MCF 10A (cell line): ENCODE measurements at regions not wholly inside any gene's neighbourhood (a gene's known extent, or its start where the extent isn't known, plus 50 kb on each side); places are given as distances from the start of the nearest gene placed in this dataset.
A peak's percentile ranks its signal among the peaks of the same experiment; 100 is the strongest.

Source experiments
- BruUV-seq: library from RNA; stranded (reverse); fragments of 400-500 nt; replicated peaks from 2 replicates; lab custom pipeline; 2021; lab: Mats Ljungman, UMichigan
- CTCF ChIA-PET: fragments of 300-600 bp; sonication (Branson Sonifier 250); formaldehyde crosslinking; extraction: SDS; loops from one replicate; lab custom pipeline; 2021; ENCODE audit warnings: antibody characterized with exemption, inconsistent platforms; lab: Yijun Ruan, JAX
- POLR2A ChIA-PET: fragments of 300-600, 350-650 bp; sonication (Branson Sonifier 250); formaldehyde crosslinking; extraction: SDS; loops from one replicate; lab custom pipeline; 2020; ENCODE audit warnings: antibody characterized with exemption, inconsistent platforms; lab: Yijun Ruan, JAX
- DNase-seq: peaks from one replicate; pipeline ENCODE4 v3.0.0-alpha.2; 2018; ENCODE audit not compliant: unreplicated experiment
- H3K27ac Mint-ChIP-seq: one replicate; pipeline ENCODE4 v1.8.0; 2022; ENCODE audit warnings: mild to moderate bottlenecking, low read depth, mixed read lengths; ENCODE audit not compliant: unreplicated experiment
- H3K27me3 Mint-ChIP-seq: one replicate; pipeline ENCODE4 v1.8.0; 2022; ENCODE audit warnings: mixed read lengths; ENCODE audit not compliant: insufficient read depth, unreplicated experiment
- H3K36me3 Mint-ChIP-seq: one replicate; pipeline ENCODE4 v1.8.0; 2022; ENCODE audit warnings: mild to moderate bottlenecking, moderate library complexity, mixed read lengths; ENCODE audit not compliant: insufficient read depth, unreplicated experiment
- H3K4me1 Mint-ChIP-seq: one replicate; pipeline ENCODE4 v1.8.0; 2022; ENCODE audit warnings: mixed read lengths; ENCODE audit not compliant: insufficient read depth, unreplicated experiment
- H3K4me3 Mint-ChIP-seq: one replicate; pipeline ENCODE4 v1.8.0; 2022; ENCODE audit warnings: mild to moderate bottlenecking, moderate library complexity, mixed read lengths; ENCODE audit not compliant: unreplicated experiment
- H3K9me3 Mint-ChIP-seq: one replicate; pipeline ENCODE4 v1.8.0; 2022; ENCODE audit warnings: mixed read lengths; ENCODE audit not compliant: unreplicated experiment
- CTCF ChIP-seq: fragments of 200-600 bp; IDR thresholded peaks from one replicate; pipeline ENCODE4 v1.8.0; 2022; ENCODE audit warnings: antibody characterized with exemption, mild to moderate bottlenecking; ENCODE audit not compliant: unreplicated experiment
- intact Hi-C: fragments of 100-400 bp; cut with micrococcal nuclease; formaldehyde crosslinking; loops from 2 replicates; pipeline ENCODE4 v1.14.1; 2022

DNA sequence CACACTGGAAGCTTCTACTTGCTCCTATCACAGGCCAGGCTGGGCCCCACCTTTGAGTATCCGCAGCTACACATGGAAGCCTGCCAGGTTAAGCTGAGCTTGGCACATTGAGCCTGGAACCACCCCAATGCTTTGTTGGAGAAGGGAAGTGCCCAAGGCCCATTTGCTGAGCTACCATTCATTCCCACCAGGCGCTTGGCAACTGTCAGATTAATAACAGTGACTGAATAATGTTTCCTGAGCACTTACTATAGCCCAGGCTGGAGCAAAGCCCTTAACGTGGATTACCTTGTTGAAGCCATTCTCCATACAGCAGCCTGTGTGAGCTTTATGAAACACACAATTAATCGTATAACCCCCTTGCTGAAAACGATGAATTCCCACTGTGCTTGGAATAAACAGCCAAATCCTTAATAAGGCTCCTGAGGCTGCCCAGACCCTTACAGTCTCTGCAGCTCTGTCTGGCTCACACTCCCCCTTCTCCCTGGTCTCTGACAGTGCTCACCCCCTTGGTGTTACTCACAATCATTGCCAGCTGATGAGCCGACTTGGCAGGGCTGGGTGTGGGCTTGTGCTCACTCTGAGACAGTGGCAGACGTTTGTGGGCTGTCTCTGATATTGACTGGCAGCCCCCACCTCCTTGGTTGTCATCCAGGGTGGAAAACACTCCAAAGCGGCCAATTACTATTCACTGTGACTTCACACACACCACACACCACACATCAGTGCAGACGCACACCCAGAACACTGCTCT lies 357.1 kb downstream of the MAFB start:
- no peak overlapping the region for H3K27ac Mint-ChIP-seq
- no peaks in the 10 kb centered on the region for H3K9me3 Mint-ChIP-seq
- TF ChIP-seq CTCF, result no peak
- BruUV-seq, result no TSS peak
- peaks cover 8% of the 10 kb centered on the region for H3K4me1 Mint-ChIP-seq
- peak; percentile 86 for DNase-seq
- H3K36me3 Mint-ChIP-seq, result no peaks in the 10 kb centered on the region
- H3K27me3 Mint-ChIP-seq, result peaks cover 10% of the 10 kb centered on the region
- POLR2A ChIA-PET, result interaction anchor here (0.6 kb wide), 1 partner anchor 67 kb away, joined by 3 read pairs; no protein-coding TSS in a partner anchor
- CTCF ChIA-PET, result interaction anchor here (0.5 to 0.9 kb wide), 2 partner anchors 24 to 81 kb away, joined by 3 to 4 read pairs; no protein-coding TSS in a partner anchor
- no peak overlapping the region for H3K4me3 Mint-ChIP-seq
- intact Hi-C loops, result no loop called here

DNA sequence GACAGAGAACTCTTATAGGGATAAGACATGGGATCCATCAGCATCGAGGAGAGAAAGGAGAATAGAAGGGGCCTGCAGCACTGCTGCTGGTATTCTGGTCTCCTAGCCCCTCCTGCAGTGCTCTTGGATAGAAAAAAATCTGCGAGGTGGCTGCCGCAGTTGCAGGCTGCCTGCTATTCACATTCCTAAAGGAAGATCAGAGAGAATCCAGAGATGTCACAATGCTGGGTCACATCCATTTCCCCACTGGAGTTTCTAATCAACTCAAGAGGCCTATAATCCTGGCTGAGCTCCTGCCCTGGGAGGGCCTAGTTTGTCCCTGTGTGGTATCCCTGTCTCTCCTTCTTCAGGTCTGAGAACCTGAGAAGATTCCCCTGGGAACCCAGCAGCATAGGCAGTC lies 357.8 kb downstream of the MAFB start:
- CTCF ChIA-PET, result interaction anchor here (0.7 to 1.9 kb wide), 2 partner anchors 34 to 207 kb away, joined by 3 to 5 read pairs; no protein-coding TSS in a partner anchor
- DNase-seq, result no peak
- Mint-ChIP-seq H3K4me1 (peaks cover 13% of the 10 kb centered on the region), H3K9me3 (no peaks in the 10 kb centered on the region), H3K27me3 (peaks cover 9% of the 10 kb centered on the region), H3K4me3 (no peak overlapping the region), H3K36me3 (no peaks in the 10 kb centered on the region), H3K27ac (no peak overlapping the region)
- BruUV-seq, result no TSS peak
- POLR2A ChIA-PET, result interaction anchor here (0.6 kb wide), 1 partner anchor 67 kb away, joined by 3 read pairs; no protein-coding TSS in a partner anchor
- intact Hi-C loops, result no loop called here
- no peak for TF ChIP-seq CTCF

DNA sequence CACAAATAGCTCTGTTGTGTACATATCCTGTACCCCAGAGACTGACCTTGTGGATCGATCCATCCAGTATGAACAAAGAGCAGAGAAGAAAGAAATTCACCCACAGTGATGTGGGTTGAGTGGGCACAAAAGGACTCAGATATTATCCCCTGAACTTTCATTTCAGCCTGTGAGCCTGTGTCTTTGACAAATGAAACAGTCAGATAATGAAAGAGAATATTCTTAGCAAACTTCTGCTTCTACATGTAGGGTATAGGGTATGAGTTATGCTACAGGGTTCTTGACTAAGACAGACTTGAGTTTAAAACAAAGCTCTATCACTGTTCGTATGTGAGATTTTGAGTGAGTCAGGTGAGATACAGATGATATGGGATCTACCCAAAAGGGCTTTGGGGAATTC lies 359.7 kb downstream of the MAFB start:
- BruUV-seq, result no TSS peak
- Mint-ChIP-seq H3K27me3 (peaks cover 9% of the 10 kb centered on the region), H3K27ac (no peak overlapping the region), H3K4me3 (no peak overlapping the region), H3K4me1 (peaks cover 13% of the 10 kb centered on the region), H3K36me3 (no peaks in the 10 kb centered on the region), H3K9me3 (no peaks in the 10 kb centered on the region)
- intact Hi-C loops, result no loop called here
- ChIA-PET CTCF (interaction anchor here (1.8 kb wide), 1 partner anchor 361 kb away, joined by 3 read pairs; no protein-coding TSS in a partner anchor), POLR2A (no interaction called here)
- DNase-seq, result no peak
- no peak for TF ChIP-seq CTCF

- ChIA-PET POLR2A (no interaction called here), CTCF (interaction anchor here (1.3 to 2.0 kb wide), 2 partner anchors 62 to 1215 kb away, joined by 3 to 4 read pairs; no protein-coding TSS in a partner anchor)
- no TSS peak for BruUV-seq
- H3K27me3 Mint-ChIP-seq, result no peaks in the 10 kb centered on the region
- H3K4me3 Mint-ChIP-seq, result no peak overlapping the region
- TF ChIP-seq CTCF, result no peak
- H3K9me3 Mint-ChIP-seq, result no peaks in the 10 kb centered on the region
- no peak overlapping the region for H3K27ac Mint-ChIP-seq
- no peaks in the 10 kb centered on the region for H3K36me3 Mint-ChIP-seq
- DNase-seq, result peak; percentile 16
- peaks cover 15% of the 10 kb centered on the region for H3K4me1 Mint-ChIP-seq
- intact Hi-C loops, result no loop called here
Measured at GRCh38 chr20:40326784-40327183, 362.3 kb downstream of the MAFB start.
